CD8-positive, alpha-beta memory T cell (primary cell): ENCODE measurements at regions not wholly inside any gene's neighbourhood (a gene's known extent, or its start where the extent isn't known, plus 50 kb on each side); places are given as distances from the start of the nearest gene placed in this dataset.

Experiments
- CTCF ChIA-PET: fragments of 350-600 bp; sonication (Branson Sonifier 250); formaldehyde crosslinking; loops from one replicate; lab custom pipeline; 2021; ENCODE audit warnings: antibody characterized with exemption; lab: Charles Lee
- POLR2A ChIA-PET: fragments of 350-600 bp; sonication (Branson Sonifier 250); formaldehyde crosslinking; loops from one replicate; lab custom pipeline; 2021; ENCODE audit warnings: antibody characterized with exemption; lab: Charles Lee
- DNase-seq, 5 donors: peaks; one replicate each; pipeline versions ENCODE4 v3.0.0 to v3.0.0-alpha.2; 2020 to 2022; ENCODE audit warnings: mixed read lengths in 1 of 5
- H3K27ac ChIP-seq: one replicate; pipeline ENCODE4 v1.7.0; 2013; ENCODE audit warnings: low read depth, mild to moderate bottlenecking, low read length, moderate library complexity
- H3K27me3 ChIP-seq: 2 replicates; pipeline ENCODE4 v1.7.0; 2013; ENCODE audit warnings: low read length, mild to moderate bottlenecking; ENCODE audit not compliant: insufficient read depth, poor library complexity, severe bottlenecking
- H3K36me3 ChIP-seq: 2 replicates; pipeline ENCODE4 v1.7.0; 2013; ENCODE audit warnings: mild to moderate bottlenecking, low read length, moderate library complexity; ENCODE audit not compliant: insufficient read depth
- H3K4me1 ChIP-seq: 2 replicates; pipeline ENCODE4 v1.7.0; 2013; ENCODE audit warnings: mild to moderate bottlenecking, low read length, moderate library complexity; ENCODE audit not compliant: insufficient read depth
- H3K4me3 ChIP-seq: 2 replicates; pipeline ENCODE4 v1.7.0; 2013; ENCODE audit warnings: mild to moderate bottlenecking, low read length
- H3K9me3 ChIP-seq: 2 replicates; pipeline ENCODE4 v1.7.0; 2013; ENCODE audit warnings: mild to moderate bottlenecking, low read length
- H3K27ac Mint-ChIP-seq, 8 donors: one replicate each; pipeline ENCODE4 v1.8.0; 2020 to 2021; ENCODE audit warnings: mixed read lengths in 8 of 8, mild to moderate bottlenecking in 6 of 8, inconsistent platforms in 3 of 8, moderate library complexity in 3 of 8
- H3K27me3 Mint-ChIP-seq, 2 donors: one replicate each; pipeline ENCODE4 v1.8.0; 2020 to 2021; ENCODE audit warnings: mixed read lengths in 2 of 2, mild to moderate bottlenecking in 1 of 2, moderate library complexity in 1 of 2
- H3K36me3 Mint-ChIP-seq, 3 donors: one replicate each; pipeline ENCODE4 v1.8.0; 2020 to 2021; ENCODE audit warnings: mixed read lengths in 3 of 3, inconsistent platforms in 1 of 3, mild to moderate bottlenecking in 1 of 3
- H3K4me1 Mint-ChIP-seq, 3 donors: one replicate each; pipeline ENCODE4 v1.8.0; 2020 to 2021; ENCODE audit warnings: mixed read lengths in 3 of 3, inconsistent platforms in 1 of 3, mild to moderate bottlenecking in 1 of 3
- H3K4me3 Mint-ChIP-seq, 7 donors: one replicate each; pipeline ENCODE4 v1.8.0; 2020 to 2021; ENCODE audit warnings: mixed read lengths in 7 of 7, mild to moderate bottlenecking in 6 of 7, moderate library complexity in 4 of 7, inconsistent platforms in 2 of 7
- H3K9me3 Mint-ChIP-seq, 5 donors: one replicate each; pipeline ENCODE4 v1.8.0; 2020 to 2022; ENCODE audit warnings: mixed read lengths in 5 of 5, mild to moderate bottlenecking in 3 of 5, moderate library complexity in 2 of 5, inconsistent platforms in 1 of 5

GRCh38 chr5:68540798-68541590 lies 325.4 kb downstream of the PIK3R1 start:
- POLR2A ChIA-PET: no interaction called here
- Mint-ChIP-seq H3K27me3 (peaks cover 16 to 35% of the 10 kb centered on the region in 2 donors), H3K9me3 (no peaks in the 10 kb centered on the region), H3K4me3 (no peak overlapping the region), H3K36me3 (no peaks in the 10 kb centered on the region), H3K4me1 (peaks cover 0 to 10% (median 0%) of the 10 kb centered on the region in 3 donors), H3K27ac (no peak overlapping the region)
- no peaks in the 10 kb centered on the region for H3K36me3 ChIP-seq
- no peak overlapping the region for H3K4me3 ChIP-seq
- H3K27me3 ChIP-seq: no peaks in the 10 kb centered on the region
- CTCF ChIA-PET: no interaction called here
- no peaks in the 10 kb centered on the region for H3K9me3 ChIP-seq
- DNase-seq: no peak
- no peak overlapping the region for H3K27ac ChIP-seq
- no peaks in the 10 kb centered on the region for H3K4me1 ChIP-seq

DNA sequence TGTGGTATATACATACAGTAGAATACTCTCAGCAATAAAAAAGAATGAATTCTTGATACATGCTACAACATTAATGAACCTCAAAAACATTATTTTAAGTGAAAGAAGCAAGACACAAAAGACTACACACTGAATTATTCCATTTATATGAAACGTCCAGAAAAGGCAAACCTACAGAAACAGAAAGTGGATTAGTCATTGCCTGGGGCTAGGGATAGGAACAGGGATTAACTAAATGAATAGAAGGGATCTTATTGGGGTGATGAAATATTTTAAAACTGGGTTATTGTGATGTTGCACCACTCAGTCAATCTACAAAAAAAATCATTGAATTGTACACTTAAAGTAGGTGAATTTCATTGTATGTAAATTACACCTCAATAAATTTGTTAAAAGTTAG lies 326.7 kb downstream of the PIK3R1 start:
- Histone ChIP-seq H3K4me3 (no peak overlapping the region), H3K36me3 (no peaks in the 10 kb centered on the region), H3K27ac (no peak overlapping the region), H3K4me1 (no peaks in the 10 kb centered on the region), H3K27me3 (no peaks in the 10 kb centered on the region), H3K9me3 (no peaks in the 10 kb centered on the region)
- no peak overlapping the region for H3K4me3 Mint-ChIP-seq
- no peaks in the 10 kb centered on the region for H3K9me3 Mint-ChIP-seq
- DNase-seq: no peak
- peaks cover 0 to 10% (median 0%) of the 10 kb centered on the region in 3 donors for H3K4me1 Mint-ChIP-seq
- peak overlapping the region in 1 of 8 donors; percentile 3 for H3K27ac Mint-ChIP-seq
- ChIA-PET CTCF (no interaction called here), POLR2A (no interaction called here)
- H3K36me3 Mint-ChIP-seq: no peaks in the 10 kb centered on the region
- peaks cover 16 to 28% of the 10 kb centered on the region in 2 donors for H3K27me3 Mint-ChIP-seq

DNA sequence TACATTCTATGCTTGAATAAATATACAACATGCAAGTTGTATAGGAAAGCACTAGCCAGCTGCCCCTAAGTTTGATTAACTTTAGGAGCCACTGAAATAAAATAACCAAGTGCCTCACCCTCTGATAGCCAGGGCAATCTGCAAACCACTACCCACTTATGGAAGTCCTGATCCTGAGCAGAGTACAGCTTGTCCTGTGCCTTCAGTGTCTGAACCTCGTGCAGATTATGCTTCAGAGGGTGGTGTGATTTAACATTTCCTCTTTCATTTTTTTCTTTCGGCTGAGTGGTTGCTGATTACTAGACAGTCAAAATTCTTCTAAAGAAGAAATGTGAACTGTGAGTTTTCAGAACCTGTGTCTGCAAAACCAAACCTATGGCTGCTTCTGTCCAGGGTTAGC lies 327.7 kb downstream of the PIK3R1 start:
- Histone ChIP-seq H3K9me3 (no peaks in the 10 kb centered on the region), H3K27ac (no peak overlapping the region), H3K4me3 (no peak overlapping the region), H3K36me3 (no peaks in the 10 kb centered on the region), H3K27me3 (no peaks in the 10 kb centered on the region), H3K4me1 (no peaks in the 10 kb centered on the region)
- H3K27me3 Mint-ChIP-seq: peaks cover 16 to 24% of the 10 kb centered on the region in 2 donors
- no peak for DNase-seq
- no peaks in the 10 kb centered on the region for H3K36me3 Mint-ChIP-seq
- ChIA-PET POLR2A (no interaction called here), CTCF (no interaction called here)
- peak overlapping the region in 1 of 7 donors; percentile 35 for H3K4me3 Mint-ChIP-seq
- no peaks in the 10 kb centered on the region for H3K9me3 Mint-ChIP-seq
- H3K27ac Mint-ChIP-seq: peak overlapping the region in 1 of 8 donors; percentile 12
- H3K4me1 Mint-ChIP-seq: peaks cover 0 to 10% (median 0%) of the 10 kb centered on the region in 3 donors

DNA sequence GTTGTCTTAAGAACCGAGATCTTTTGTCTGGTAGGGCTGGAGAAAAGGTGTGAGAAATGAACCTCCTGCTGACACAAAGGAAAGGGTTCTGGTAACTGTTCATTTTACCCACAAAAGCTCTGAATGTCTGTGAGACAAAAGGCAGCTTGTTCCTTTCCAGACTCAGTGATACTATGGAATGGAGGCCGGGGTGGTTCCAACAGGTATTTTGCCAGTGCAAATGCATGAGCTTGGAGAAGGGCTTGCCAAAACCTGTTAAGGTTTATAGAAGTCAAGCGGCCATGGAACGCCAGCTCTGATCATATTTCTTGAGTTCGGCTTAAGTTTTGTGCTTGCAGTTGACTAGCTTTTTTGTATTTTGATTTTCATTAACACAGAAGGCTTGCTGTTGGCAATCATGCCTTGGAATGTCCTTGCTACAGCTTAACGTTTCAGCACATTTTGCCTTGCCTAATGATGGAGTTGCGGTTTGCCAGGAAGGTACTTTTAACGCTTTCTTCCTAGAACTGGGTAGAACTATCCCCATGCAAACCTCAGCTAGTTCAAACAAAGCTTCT lies 328.6 kb downstream of the PIK3R1 start:
- H3K4me1 ChIP-seq: no peaks in the 10 kb centered on the region
- no peak overlapping the region for H3K4me3 ChIP-seq
- Mint-ChIP-seq H3K27ac (no peak overlapping the region), H3K4me3 (no peak overlapping the region), H3K27me3 (peaks cover 11 to 15% of the 10 kb centered on the region in 2 donors), H3K9me3 (no peaks in the 10 kb centered on the region), H3K4me1 (peaks cover 0 to 10% (median 0%) of the 10 kb centered on the region in 3 donors), H3K36me3 (no peaks in the 10 kb centered on the region)
- DNase-seq: no peak
- no peaks in the 10 kb centered on the region for H3K9me3 ChIP-seq
- H3K27me3 ChIP-seq: no peaks in the 10 kb centered on the region
- no peaks in the 10 kb centered on the region for H3K36me3 ChIP-seq
- H3K27ac ChIP-seq: no peak overlapping the region
- ChIA-PET POLR2A (no interaction called here), CTCF (no interaction called here)

GRCh38 chr5:68544648-68545552 lies 329.3 kb downstream of the PIK3R1 start:
- Mint-ChIP-seq H3K4me1 (peaks cover 0 to 10% (median 0%) of the 10 kb centered on the region in 3 donors), H3K27ac (no peak overlapping the region), H3K9me3 (no peaks in the 10 kb centered on the region), H3K36me3 (no peaks in the 10 kb centered on the region), H3K27me3 (peaks cover 6 to 8% of the 10 kb centered on the region in 2 donors), H3K4me3 (no peak overlapping the region)
- Histone ChIP-seq H3K9me3 (no peaks in the 10 kb centered on the region), H3K4me1 (no peaks in the 10 kb centered on the region), H3K4me3 (no peak overlapping the region), H3K36me3 (no peaks in the 10 kb centered on the region), H3K27me3 (no peaks in the 10 kb centered on the region), H3K27ac (no peak overlapping the region)
- DNase-seq: no peak
- POLR2A ChIA-PET: no interaction called here
- CTCF ChIA-PET: no interaction called here

- H3K27me3 Mint-ChIP-seq: peaks cover 2 to 6% of the 10 kb centered on the region in 2 donors
- no peaks in the 10 kb centered on the region for H3K36me3 Mint-ChIP-seq
- Histone ChIP-seq H3K27me3 (no peaks in the 10 kb centered on the region), H3K9me3 (no peaks in the 10 kb centered on the region), H3K27ac (no peak overlapping the region), H3K4me3 (no peak overlapping the region), H3K4me1 (no peaks in the 10 kb centered on the region), H3K36me3 (no peaks in the 10 kb centered on the region)
- CTCF ChIA-PET: no interaction called here
- POLR2A ChIA-PET: no interaction called here
- no peak overlapping the region for H3K4me3 Mint-ChIP-seq
- no peak overlapping the region for H3K27ac Mint-ChIP-seq
- H3K4me1 Mint-ChIP-seq: peaks cover 0 to 10% (median 0%) of the 10 kb centered on the region in 3 donors
- no peaks in the 10 kb centered on the region for H3K9me3 Mint-ChIP-seq
- no peak for DNase-seq
Measured at GRCh38 chr5:68545636-68546295, 330.2 kb downstream of the PIK3R1 start.

DNA sequence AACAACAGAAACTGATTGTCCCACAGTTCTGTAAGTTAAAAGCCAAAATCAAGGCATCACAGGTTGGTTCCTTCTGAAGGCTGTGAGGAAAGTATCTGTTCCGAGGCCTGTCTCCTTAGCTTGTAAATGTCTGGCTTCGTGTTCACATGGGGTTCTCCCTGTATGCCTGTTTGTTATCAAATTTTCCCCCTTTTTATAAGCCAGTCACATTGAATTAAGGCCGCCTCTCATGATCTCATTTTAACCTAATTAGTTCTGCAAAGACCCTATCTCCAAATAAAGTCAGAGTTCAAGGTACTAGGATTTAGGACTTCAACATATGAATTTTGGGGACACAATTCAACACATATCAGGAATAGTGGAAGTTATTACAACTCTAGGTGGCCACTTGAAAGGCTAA lies 331.5 kb downstream of the PIK3R1 start:
- no peaks in the 10 kb centered on the region for H3K9me3 Mint-ChIP-seq
- H3K27ac ChIP-seq: no peak overlapping the region
- POLR2A ChIA-PET: no interaction called here
- H3K27me3 ChIP-seq: no peaks in the 10 kb centered on the region
- DNase-seq: no peak
- peaks cover 0 to 3% of the 10 kb centered on the region in 2 donors for H3K27me3 Mint-ChIP-seq
- H3K36me3 Mint-ChIP-seq: no peaks in the 10 kb centered on the region
- H3K27ac Mint-ChIP-seq: no peak overlapping the region
- H3K9me3 ChIP-seq: no peaks in the 10 kb centered on the region
- no peaks in the 10 kb centered on the region for H3K4me1 ChIP-seq
- H3K4me3 Mint-ChIP-seq: no peak overlapping the region
- no peaks in the 10 kb centered on the region for H3K36me3 ChIP-seq
- no peak overlapping the region for H3K4me3 ChIP-seq
- CTCF ChIA-PET: no interaction called here
- H3K4me1 Mint-ChIP-seq: peaks cover 0 to 10% (median 0%) of the 10 kb centered on the region in 3 donors
